Activated T-cell treated with anti-CD3 and anti-CD28 coated beads, Interleukin-2, amount 50 U/mL, for 72 hours (primary cell): ENCODE measurements at regions not wholly inside any gene's neighbourhood (a gene's known extent, or its start where the extent isn't known, plus 50 kb on each side); places are given as distances from the start of the nearest gene placed in this dataset.

Experiments
- ATAC-seq, 2 donors: fragments of 150-1000 bp; cut with Tn5 transposase; replicated peaks in 1 of 2; 2 replicates each; pipeline ENCODE4 v1.10.0; 2021; ENCODE audit warnings: moderate library complexity in 2 of 2, mild to moderate bottlenecking in 1 of 2
- DNase-seq, 2 donors: peaks; one replicate each; pipeline ENCODE4 v3.0.0; 2021 to 2022; ENCODE audit warnings: mixed read lengths in 1 of 2
- H3K27ac Mint-ChIP-seq: one replicate; pipeline ENCODE4 v1.8.0; 2022; ENCODE audit warnings: mild to moderate bottlenecking, moderate library complexity, mixed read lengths
- H3K27me3 Mint-ChIP-seq: one replicate; pipeline ENCODE4 v1.8.0; 2022; ENCODE audit warnings: low read depth, mixed read lengths
- H3K36me3 Mint-ChIP-seq, 2 donors: one replicate each; pipeline ENCODE4 v1.8.0; 2022; ENCODE audit warnings: mixed read lengths in 2 of 2, mild to moderate bottlenecking in 1 of 2; ENCODE audit not compliant: insufficient read depth in 2 of 2
- H3K4me1 Mint-ChIP-seq: one replicate; pipeline ENCODE4 v1.8.0; 2022; ENCODE audit warnings: low read depth, mixed read lengths
- H3K4me3 Mint-ChIP-seq, 2 donors: one replicate each; pipeline ENCODE4 v1.8.0; 2022; ENCODE audit warnings: mild to moderate bottlenecking in 2 of 2, mixed read lengths in 2 of 2, moderate library complexity in 2 of 2
- H3K9me3 Mint-ChIP-seq, 2 donors: one replicate each; pipeline ENCODE4 v1.8.0; 2022; ENCODE audit warnings: mixed read lengths in 2 of 2

DNA sequence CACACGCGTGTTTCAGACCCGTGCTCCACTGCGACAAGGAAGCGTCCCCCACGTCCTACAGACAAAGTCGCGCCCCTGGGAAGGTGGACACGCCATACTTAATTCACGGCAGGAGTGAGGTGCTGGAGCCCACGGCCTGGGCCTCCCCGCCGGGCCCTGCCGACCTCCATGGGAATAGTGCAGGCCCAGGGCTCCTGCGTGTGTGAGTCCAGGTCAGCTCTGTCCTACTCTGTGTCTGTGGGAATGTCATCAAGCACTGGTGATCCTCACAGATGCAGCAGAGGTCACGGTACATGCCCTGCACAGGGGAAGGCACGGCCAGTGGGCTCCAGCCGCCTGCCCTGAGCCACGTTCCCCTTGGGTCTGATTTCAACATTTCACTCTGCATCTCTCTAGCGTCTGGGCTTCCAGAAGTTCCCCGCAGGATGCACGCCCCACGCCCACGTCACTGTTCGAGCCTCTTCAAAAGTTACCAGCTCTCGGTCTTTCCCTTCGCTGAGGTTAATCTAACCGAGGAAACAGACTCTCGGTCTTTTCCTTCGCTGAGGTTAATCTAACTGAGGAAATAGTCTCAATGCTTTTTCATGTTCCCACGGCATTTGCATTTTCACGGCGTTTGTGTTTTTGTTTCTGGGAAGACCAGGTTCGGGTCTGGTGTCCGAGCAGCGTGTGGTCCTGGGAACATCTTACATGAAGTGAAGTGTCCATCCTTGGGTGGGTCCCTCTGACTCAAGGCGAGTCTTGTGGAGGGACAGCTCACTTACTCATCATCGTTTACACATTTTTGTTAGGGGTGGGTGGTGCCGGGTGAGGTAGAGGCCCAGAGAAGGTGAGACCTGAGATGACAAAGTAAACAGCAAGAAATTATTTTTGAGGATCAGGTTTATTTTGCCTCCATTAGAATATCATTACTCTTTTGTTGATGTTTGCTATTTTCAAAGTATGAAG is 157.3 kb upstream of the ALKAL2 start:
- ATAC-seq (peak; percentile 32 to 65), DNase-seq (no peak)
- no peaks in the 10 kb centered on the region for H3K27me3 Mint-ChIP-seq
- H3K4me1 Mint-ChIP-seq = peaks cover 13% of the 10 kb centered on the region
- no peak overlapping the region for H3K27ac Mint-ChIP-seq
- peak overlapping the region in 1 of 2 donors; percentile 56 for H3K4me3 Mint-ChIP-seq
- H3K9me3 Mint-ChIP-seq = no peaks in the 10 kb centered on the region
- H3K36me3 Mint-ChIP-seq = no peaks in the 10 kb centered on the region

DNA sequence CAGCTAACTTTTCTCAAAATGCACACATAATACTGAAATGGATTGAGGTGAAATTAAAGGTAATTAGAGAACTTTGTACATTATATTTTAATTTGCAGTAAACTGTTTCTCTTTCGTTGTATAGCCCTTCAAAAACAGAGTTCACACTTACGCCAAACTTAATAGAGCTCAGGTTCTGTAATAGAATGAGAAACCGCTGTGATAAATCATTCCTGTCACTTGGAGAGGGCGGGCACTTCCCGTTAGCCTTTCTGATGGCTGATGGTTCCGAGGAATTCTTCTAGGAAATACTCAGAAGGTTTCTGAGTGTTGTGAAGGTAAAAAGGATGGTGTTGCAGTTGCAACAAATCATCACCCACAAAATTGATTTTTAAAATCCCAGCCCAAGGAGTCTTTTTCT is 155.8 kb upstream of the ALKAL2 start:
- ATAC-seq (no peak), DNase-seq (no peak)
- Mint-ChIP-seq H3K9me3 (no peaks in the 10 kb centered on the region), H3K4me3 (no peak overlapping the region), H3K4me1 (peaks cover 13% of the 10 kb centered on the region), H3K36me3 (no peaks in the 10 kb centered on the region), H3K27me3 (no peaks in the 10 kb centered on the region), H3K27ac (no peak overlapping the region)

DNA sequence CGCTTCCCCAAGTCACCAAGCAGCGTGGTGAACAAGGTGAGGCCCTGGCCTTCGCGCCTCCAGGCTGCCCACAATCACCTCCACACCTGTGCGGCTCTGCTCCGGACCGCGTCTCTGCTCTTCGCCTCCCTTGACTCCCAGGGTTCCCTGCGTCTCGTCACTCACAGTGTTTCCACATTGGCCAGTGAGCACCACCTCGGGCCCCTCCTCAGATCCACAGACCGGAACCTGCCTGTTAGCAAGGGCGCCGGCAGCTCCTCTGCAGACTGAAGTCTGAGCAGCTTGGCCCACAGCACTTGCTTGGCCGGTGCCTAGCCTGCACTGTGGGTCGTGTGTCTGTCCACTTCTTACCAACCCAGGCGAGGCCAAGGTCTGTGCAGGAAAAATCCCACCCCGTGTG is 155.3 kb upstream of the ALKAL2 start:
- H3K4me1 Mint-ChIP-seq = peaks cover 17% of the 10 kb centered on the region
- H3K9me3 Mint-ChIP-seq = no peaks in the 10 kb centered on the region
- no peaks in the 10 kb centered on the region for H3K36me3 Mint-ChIP-seq
- no peak for ATAC-seq
- no peak overlapping the region for H3K4me3 Mint-ChIP-seq
- no peak overlapping the region for H3K27ac Mint-ChIP-seq
- DNase-seq = no peak
- H3K27me3 Mint-ChIP-seq = no peaks in the 10 kb centered on the region

DNA sequence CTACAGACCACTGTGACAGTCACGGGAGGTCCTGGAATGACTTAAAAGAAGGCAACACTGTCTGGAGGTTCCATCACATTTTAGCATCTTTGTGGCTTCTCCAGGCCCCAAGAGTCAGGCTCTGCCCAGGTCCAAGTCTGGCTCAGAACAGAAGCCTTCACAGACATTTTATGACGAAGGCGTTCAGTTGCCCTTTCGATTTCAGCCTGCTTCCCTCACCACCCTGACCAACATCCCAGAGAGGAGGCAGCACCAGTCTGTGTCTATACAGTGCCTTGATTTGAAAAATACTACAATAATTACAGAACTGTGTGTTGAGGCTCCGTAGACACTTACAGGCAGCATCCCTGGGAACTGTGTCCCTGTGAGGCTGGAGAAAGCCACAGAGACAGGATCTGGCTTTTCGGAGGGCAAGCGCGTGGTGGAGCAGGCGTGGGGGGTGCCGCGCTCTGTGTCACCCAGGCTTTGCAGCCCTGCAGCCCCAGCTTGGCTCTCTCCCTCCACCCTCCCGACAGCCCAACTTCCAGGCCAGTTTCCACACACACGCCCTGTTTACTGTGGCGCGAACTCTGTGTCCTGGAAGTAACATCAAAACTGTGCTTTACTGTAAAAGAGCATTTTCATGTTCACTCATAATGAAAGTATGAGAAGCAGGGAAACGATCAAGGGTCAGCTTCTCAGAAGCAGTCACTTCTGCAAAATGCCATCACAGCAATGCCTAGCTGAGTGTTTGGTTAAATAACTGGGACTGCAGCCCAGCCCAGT is 153.5 kb upstream of the ALKAL2 start:
- Mint-ChIP-seq H3K36me3 (no peaks in the 10 kb centered on the region), H3K27ac (no peak overlapping the region), H3K27me3 (no peaks in the 10 kb centered on the region), H3K9me3 (no peaks in the 10 kb centered on the region), H3K4me1 (peaks cover 29% of the 10 kb centered on the region), H3K4me3 (peak overlapping the region in 1 of 2 donors; percentile 32)
- DNase-seq (no peak), ATAC-seq (peak in 1 of 2 donors; percentile 39)

DNA sequence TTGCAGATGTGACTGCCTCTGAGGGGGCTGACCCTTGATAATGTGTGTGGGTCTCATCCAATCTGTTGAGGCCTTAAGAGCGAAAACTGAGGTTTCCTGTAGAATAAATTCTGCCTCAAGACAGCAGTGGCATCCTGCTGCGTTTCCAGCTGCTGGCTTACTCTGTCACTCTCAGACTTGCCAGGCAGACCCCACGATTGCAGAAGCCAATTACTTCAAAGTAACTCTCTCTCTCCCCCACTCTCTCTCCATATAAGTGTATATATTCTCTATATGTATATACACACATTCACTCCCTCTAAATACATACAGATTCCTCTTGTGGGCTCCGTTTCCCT is 152.5 kb upstream of the ALKAL2 start:
- H3K27ac Mint-ChIP-seq = no peak overlapping the region

DNA sequence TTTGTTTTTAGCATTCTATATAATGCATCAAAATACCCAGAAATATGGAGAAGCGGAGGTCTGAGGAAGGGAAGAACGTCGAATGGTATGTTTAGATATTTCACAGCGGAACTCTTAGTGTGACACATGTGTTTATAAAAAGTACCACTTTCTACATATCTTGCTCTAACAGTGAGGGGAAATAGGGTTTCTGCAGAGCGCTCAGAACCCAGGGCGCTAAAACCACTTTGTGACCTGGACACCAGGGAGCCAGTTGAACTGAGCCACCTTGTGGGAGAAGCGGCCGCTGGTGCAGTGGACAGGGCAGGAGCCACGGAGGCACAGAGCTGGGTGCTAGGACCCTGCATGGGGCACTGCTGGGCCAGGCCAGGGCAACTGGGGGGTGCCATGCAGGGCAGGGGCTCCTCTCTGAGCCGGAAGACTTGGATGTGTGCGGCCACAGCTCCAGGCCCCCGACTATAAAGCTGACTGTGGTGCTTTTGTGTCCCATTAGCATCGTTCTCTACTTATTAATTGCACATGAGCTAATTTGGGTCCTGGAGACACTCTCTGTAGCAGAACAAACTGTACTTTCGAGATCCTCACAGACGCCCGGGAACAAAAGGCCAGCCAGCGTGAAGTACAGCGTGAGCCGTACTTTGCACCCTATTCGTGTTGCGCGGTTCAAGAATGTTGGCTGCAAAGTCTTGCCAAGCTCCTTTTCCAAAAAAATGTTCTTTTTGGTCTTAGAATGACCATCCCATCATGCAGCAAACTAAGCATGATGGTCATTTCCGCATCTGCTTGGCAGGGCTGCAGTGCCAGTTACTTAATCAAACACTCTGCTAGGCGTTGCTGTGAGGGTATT is 151.9 kb upstream of the ALKAL2 start:
- Mint-ChIP-seq H3K4me1 (peaks cover 23% of the 10 kb centered on the region), H3K36me3 (no peaks in the 10 kb centered on the region), H3K27ac (no peak overlapping the region), H3K4me3 (no peak overlapping the region), H3K27me3 (no peaks in the 10 kb centered on the region), H3K9me3 (no peaks in the 10 kb centered on the region)
- DNase-seq = no peak
- no peak for ATAC-seq

More for the DNA sequence above, 152.5 kb upstream of the ALKAL2 start:
- no peaks in the 10 kb centered on the region for H3K36me3 Mint-ChIP-seq
- H3K27me3 Mint-ChIP-seq = no peaks in the 10 kb centered on the region
- DNase-seq (no peak), ATAC-seq (no peak)
- H3K4me1 Mint-ChIP-seq = peaks cover 25% of the 10 kb centered on the region
- peak overlapping the region in 1 of 2 donors; percentile 16 for H3K4me3 Mint-ChIP-seq
- H3K9me3 Mint-ChIP-seq = no peaks in the 10 kb centered on the region

DNA sequence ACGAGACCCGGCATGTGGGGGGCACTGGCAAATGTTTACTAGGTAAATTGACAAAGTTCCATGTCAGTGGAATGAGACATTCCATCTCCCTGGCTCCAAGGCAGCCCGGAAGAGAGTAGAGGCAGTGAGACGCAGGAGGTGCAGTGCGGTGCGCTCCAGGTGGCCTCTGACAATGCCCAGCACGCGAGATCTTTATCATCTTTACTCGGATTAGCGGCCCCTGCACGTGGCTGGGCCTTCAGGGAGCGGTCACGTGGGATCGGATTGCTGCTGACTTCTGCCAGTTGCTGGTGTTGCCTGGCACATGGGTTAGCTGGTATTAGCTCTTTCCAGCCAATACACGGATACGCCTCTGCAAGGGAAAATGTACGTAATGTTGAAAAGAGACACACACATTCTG is 151.2 kb upstream of the ALKAL2 start:
- DNase-seq (no peak), ATAC-seq (no peak)
- Mint-ChIP-seq H3K36me3 (no peaks in the 10 kb centered on the region), H3K27me3 (no peaks in the 10 kb centered on the region), H3K27ac (no peak overlapping the region), H3K9me3 (no peaks in the 10 kb centered on the region), H3K4me1 (peaks cover 26% of the 10 kb centered on the region), H3K4me3 (peak overlapping the region in 1 of 2 donors; percentile 88)

DNA sequence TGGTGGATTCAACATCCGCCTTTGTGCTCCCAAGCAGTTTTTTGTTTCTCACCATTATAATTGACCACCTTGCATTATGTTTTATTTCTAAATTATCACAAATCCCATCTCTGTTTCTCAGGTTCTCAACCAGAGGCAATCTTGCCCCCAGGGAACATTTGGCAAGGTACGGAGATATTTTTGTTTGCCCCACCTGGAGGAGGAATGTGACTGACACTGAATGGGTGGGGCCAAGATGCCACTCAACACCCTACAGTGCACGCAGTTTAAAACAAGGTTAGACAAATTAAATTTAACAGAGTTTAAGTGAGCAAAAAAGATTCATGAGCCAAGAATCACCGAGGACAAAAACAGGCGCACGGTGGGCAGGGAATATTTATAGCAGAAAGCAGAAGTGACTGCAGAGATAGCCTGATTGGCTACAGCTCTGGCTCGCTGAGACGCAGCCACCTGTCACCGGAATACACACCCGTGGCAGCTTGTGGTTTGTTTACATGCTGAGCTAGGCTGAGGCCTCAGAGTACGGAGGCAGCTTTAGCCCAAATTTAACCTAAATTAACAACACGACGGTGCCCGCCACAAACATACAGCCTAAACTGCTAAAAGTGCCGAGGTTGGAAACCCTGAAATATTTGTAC is 150.0 kb upstream of the ALKAL2 start:
- Mint-ChIP-seq H3K27me3 (no peaks in the 10 kb centered on the region), H3K36me3 (no peaks in the 10 kb centered on the region), H3K4me3 (peak overlapping the region; percentile 79 to 88), H3K4me1 (peaks cover 26% of the 10 kb centered on the region), H3K9me3 (no peaks in the 10 kb centered on the region), H3K27ac (peak overlapping the region; percentile 80)
- peak; percentile 96 to 97 for ATAC-seq
- DNase-seq = peak; percentile 56 to 58

DNA sequence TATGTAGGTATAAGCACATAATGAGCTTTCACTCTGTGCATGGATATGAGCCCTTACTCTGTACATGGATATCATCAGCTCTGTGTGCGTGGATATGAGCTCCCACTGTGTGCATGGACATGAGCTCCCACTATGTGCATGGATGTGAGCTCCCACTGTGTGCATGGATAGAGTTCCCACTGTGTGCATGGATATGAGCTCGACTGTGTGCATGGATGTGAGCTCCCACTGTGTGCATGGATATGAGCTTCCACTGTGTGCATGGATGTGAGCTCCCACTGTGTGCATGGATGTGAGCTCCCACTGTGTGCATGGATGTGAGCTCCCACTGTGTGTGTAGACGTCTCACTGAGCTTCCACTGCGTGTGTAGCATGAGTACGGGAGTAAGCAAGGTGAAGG is 149.3 kb upstream of the ALKAL2 start:
- ATAC-seq (no peak), DNase-seq (no peak)
- H3K4me3 Mint-ChIP-seq = peak overlapping the region; percentile 79 to 88
- no peaks in the 10 kb centered on the region for H3K36me3 Mint-ChIP-seq
- H3K4me1 Mint-ChIP-seq = peaks cover 26% of the 10 kb centered on the region
- H3K27me3 Mint-ChIP-seq = no peaks in the 10 kb centered on the region
- H3K27ac Mint-ChIP-seq = no peak overlapping the region
- H3K9me3 Mint-ChIP-seq = no peaks in the 10 kb centered on the region

DNA sequence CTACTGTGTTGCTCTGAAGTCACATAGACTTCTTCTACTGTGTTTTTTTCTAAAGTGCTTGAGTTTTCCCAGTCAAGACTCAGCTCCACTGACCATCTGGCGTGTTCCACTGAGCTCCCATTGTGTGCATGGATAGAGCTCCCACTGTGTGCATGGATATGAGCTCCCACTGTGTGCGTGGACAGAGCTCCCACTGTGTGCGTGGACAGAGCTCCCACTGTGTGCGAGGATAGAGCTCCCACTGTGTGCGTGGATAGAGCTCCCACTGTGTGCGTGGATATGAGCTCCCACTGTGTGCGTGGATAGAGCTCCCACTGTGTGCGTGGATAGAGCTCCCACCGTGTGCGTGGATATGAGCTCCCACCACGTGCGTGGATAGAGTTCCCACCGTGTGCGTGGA is 148.3 kb upstream of the ALKAL2 start:
- Mint-ChIP-seq H3K4me1 (peaks cover 26% of the 10 kb centered on the region), H3K9me3 (no peaks in the 10 kb centered on the region), H3K4me3 (no peak overlapping the region), H3K27me3 (no peaks in the 10 kb centered on the region), H3K27ac (no peak overlapping the region), H3K36me3 (no peaks in the 10 kb centered on the region)
- DNase-seq (no peak), ATAC-seq (no peak)

DNA sequence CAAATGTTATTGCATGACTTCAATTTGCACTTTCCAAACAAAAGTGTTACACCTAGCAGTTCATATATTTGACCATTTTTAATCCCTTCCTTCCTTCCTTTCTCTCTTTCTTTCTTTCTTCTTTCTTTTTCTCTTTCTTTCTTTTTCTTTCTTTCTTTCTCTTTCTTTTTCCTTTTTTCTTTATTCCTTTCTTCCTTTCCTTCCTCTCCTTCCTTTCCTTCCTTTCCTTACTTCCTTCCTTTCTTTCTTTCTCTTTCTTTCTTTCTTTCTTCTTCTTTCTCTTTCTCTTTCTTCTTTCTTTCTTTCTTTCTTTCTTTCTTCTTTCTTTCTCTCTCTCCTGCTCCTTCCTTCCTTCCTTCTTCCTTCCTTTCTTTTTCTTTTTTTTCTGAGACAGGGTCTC is 146.7 kb upstream of the ALKAL2 start:
- no peaks in the 10 kb centered on the region for H3K36me3 Mint-ChIP-seq
- peaks cover 36% of the 10 kb centered on the region for H3K4me1 Mint-ChIP-seq
- H3K27ac Mint-ChIP-seq = peak overlapping the region; percentile 77
- no peaks in the 10 kb centered on the region for H3K9me3 Mint-ChIP-seq
- no peaks in the 10 kb centered on the region for H3K27me3 Mint-ChIP-seq
- peak overlapping the region in 1 of 2 donors; percentile 33 for H3K4me3 Mint-ChIP-seq
- ATAC-seq (no peak), DNase-seq (no peak)

DNA sequence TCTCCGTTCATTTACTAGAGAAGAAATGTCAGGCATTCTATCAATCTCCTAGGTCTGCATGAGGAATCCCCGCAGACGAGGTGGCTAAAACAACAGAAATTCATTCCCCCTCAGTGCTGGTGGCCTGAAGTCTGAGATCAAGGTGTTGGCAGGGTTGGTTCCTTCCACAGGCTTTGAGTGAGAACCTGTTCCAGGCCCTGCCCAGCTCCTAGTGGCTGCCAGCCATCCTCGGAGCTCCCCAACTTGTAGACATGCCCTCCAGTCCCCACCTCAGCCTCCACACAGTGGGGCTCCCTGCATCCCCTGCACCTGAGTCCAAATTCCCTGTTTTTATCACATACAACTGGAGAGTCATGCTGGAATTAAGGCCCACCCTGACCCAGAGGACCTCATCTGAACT is 145.3 kb upstream of the ALKAL2 start:
- Mint-ChIP-seq H3K27ac (no peak overlapping the region), H3K36me3 (peaks cover 0 to 2% of the 10 kb centered on the region in 2 donors), H3K4me3 (no peak overlapping the region), H3K4me1 (peaks cover 36% of the 10 kb centered on the region), H3K27me3 (no peaks in the 10 kb centered on the region), H3K9me3 (no peaks in the 10 kb centered on the region)
- no peak for ATAC-seq
- DNase-seq = no peak
